ENCODE measurements at regions not wholly inside any gene's neighbourhood (a gene's known extent, or its start where the extent isn't known, plus 50 kb on each side); places are given as distances from the start of the nearest gene placed in this dataset.

DNA sequence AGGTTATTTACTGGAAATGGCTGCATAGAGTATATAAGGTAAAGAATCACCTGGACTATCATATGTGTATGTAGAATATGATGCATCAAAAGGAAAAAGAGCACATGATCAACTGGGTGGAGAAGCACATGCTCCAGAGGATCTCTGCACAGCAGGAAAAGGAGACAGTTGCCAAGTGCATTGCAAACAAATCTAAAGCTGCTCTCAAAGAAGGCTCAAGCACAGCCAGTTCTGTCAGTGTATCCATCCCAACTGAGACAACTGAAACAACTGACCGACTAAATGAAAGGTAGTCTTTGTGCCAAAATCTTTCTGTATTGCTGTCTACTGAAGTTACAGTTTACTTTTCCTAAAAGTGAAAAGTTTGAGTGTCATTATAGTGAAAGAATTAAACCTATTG is 83.2 kb upstream of the SGCE start:
- TF ChIP-seq CTCF (IDR thresholded peaks at IDR 0.05; ENCODE audit: insufficient read depth, low read depth, low read length) (no peak), EZH2 (IDR thresholded peaks at IDR 0.05; ENCODE audit: insufficient read depth, low read length) (no peak)

Data from astrocyte (in vitro differentiated cells and primary cell).